DND-41 (cell line): ENCODE measurements at regions not wholly inside any gene's neighbourhood (a gene's known extent, or its start where the extent isn't known, plus 50 kb on each side); places are given as distances from the start of the nearest gene placed in this dataset.

Experiments used
- ATAC-seq: fragments of 200-7000 bp; cut with Tn5 transposase; 3 replicates; pipeline ENCODE4 v1.9.1; 2021; ENCODE audit warnings: low read depth; ENCODE audit not compliant: insufficient read depth
- DNase-seq: peaks from one replicate; pipeline ENCODE4 v3.0.0-alpha.2; 2020
- H2AFZ ChIP-seq: 2 replicates; pipeline ENCODE4 v1.6.0; 2012; ENCODE audit warnings: low read depth, low read length
- H3K27ac ChIP-seq: 2 replicates; pipeline ENCODE4 v1.5.1; 2012; ENCODE audit warnings: low read length, inconsistent platforms
- H3K27me3 ChIP-seq: fragments of 200-600 bp; sonication (generic); 2 replicates; pipeline ENCODE4 v1.6.0; 2012; ENCODE audit warnings: low read length, mild to moderate bottlenecking, inconsistent platforms; ENCODE audit not compliant: insufficient read depth, poor library complexity
- H3K36me3 ChIP-seq: 2 replicates; pipeline ENCODE4 v1.5.1; 2012; ENCODE audit warnings: low read length, inconsistent platforms; ENCODE audit not compliant: insufficient read depth
- H3K4me1 ChIP-seq: 2 replicates; pipeline ENCODE4 v1.5.1; 2012; ENCODE audit warnings: mild to moderate bottlenecking, low read length; ENCODE audit not compliant: insufficient read depth
- H3K4me2 ChIP-seq: 2 replicates; pipeline ENCODE4 v1.6.0; 2012; ENCODE audit warnings: mild to moderate bottlenecking, moderate library complexity, low read length, inconsistent platforms; ENCODE audit not compliant: insufficient read depth
- H3K4me3 ChIP-seq, 2 experiments: fragments of 200-600 bp in 1 of 2; shearing (Covaris generic) in 1 of 2; 2 replicates each; pipeline ENCODE4 v1.5.1; 2012 to 2016; ENCODE audit warnings: inconsistent platforms in 2 of 2, low read length in 2 of 2, mild to moderate bottlenecking in 2 of 2, low read depth in 1 of 2, moderate library complexity in 1 of 2
- H3K79me2 ChIP-seq: 2 replicates; pipeline ENCODE4 v1.6.0; 2012; ENCODE audit warnings: low read length, inconsistent platforms; ENCODE audit not compliant: insufficient read depth
- H3K9ac ChIP-seq: 2 replicates; pipeline ENCODE4 v1.6.0; 2012; ENCODE audit warnings: low read depth, mild to moderate bottlenecking, inconsistent platforms, low read length, moderate library complexity
- H3K9me3 ChIP-seq: 2 replicates; pipeline ENCODE4 v1.5.1; 2012; ENCODE audit warnings: low read length, moderate library complexity, mild to moderate bottlenecking, inconsistent platforms; ENCODE audit not compliant: insufficient read depth, severe bottlenecking
- H4K20me1 ChIP-seq: 2 replicates; pipeline ENCODE4 v1.6.0; 2012; ENCODE audit warnings: low read length; ENCODE audit not compliant: insufficient read depth
- CTCF ChIP-seq: IDR thresholded peaks from 2 replicates; pipeline ENCODE4 v1.5.1; 2012; ENCODE audit warnings: borderline replicate concordance, low read length, moderate library complexity, mild to moderate bottlenecking; ENCODE audit not compliant: poor library complexity, severe bottlenecking; ENCODE audit errors: extremely low read depth
- EZH2 ChIP-seq: IDR thresholded peaks from 3 replicates; pipeline ENCODE4 v1.6.1; 2012; ENCODE audit warnings: borderline replicate concordance, low read depth, mild to moderate bottlenecking, moderate library complexity, low read length, inconsistent platforms; ENCODE audit not compliant: severe bottlenecking

- H3K27ac ChIP-seq: no peak overlapping the region
- DNase-seq (no peak), ATAC-seq (no peak)
- no peak for TF ChIP-seq CTCF
- TF ChIP-seq EZH2: no peak
- H3K4me2 ChIP-seq: no peak overlapping the region
- H3K36me3 ChIP-seq: no peaks in the 10 kb centered on the region
- no peaks in the 10 kb centered on the region for H3K4me1 ChIP-seq
- H3K9me3 ChIP-seq: no peaks in the 10 kb centered on the region
- no peak overlapping the region for H2AFZ ChIP-seq
- no peak overlapping the region for H3K4me3 ChIP-seq
- H4K20me1 ChIP-seq: no peaks in the 10 kb centered on the region
- H3K79me2 ChIP-seq: no peaks in the 10 kb centered on the region
- H3K27me3 ChIP-seq: peaks cover 12% of the 10 kb centered on the region
- H3K9ac ChIP-seq: no peak overlapping the region
Measured at GRCh38 chr17:45697076-45697475, 87.0 kb upstream of the CRHR1 start.

- no peak overlapping the region for H3K27ac ChIP-seq
- no peak overlapping the region for H3K4me3 ChIP-seq
- H3K27me3 ChIP-seq: peaks cover 8% of the 10 kb centered on the region
- no peak overlapping the region for H3K4me2 ChIP-seq
- H3K9me3 ChIP-seq: no peaks in the 10 kb centered on the region
- H3K9ac ChIP-seq: no peak overlapping the region
- H3K36me3 ChIP-seq: no peaks in the 10 kb centered on the region
- 0 out of 2 replicates have a peak, but pooled peaks cover 3% of the 10 kb centered on the region for H4K20me1 ChIP-seq
- DNase-seq: no peak
- TF ChIP-seq EZH2 (no peak), CTCF (no peak)
- no peaks in the 10 kb centered on the region for H3K4me1 ChIP-seq
- no peak for ATAC-seq
- H3K79me2 ChIP-seq: no peaks in the 10 kb centered on the region
- H2AFZ ChIP-seq: no peak overlapping the region
Measured at GRCh38 chr17:45700171-45701090, 83.7 kb upstream of the CRHR1 start.

GRCh38 chr17:45702666-45703266, 81.4 kb upstream of the CRHR1 start:
- Histone ChIP-seq H2AFZ (no peak overlapping the region), H3K4me2 (no peak overlapping the region), H3K27ac (no peak overlapping the region), H3K36me3 (no peaks in the 10 kb centered on the region), H3K79me2 (no peaks in the 10 kb centered on the region), H3K9ac (no peak overlapping the region), H4K20me1 (0 out of 2 replicates have a peak, but pooled peaks cover 3% of the 10 kb centered on the region), H3K9me3 (no peaks in the 10 kb centered on the region), H3K4me1 (no peaks in the 10 kb centered on the region), H3K27me3 (peaks cover 8% of the 10 kb centered on the region), H3K4me3 (no peak overlapping the region)
- no peak for DNase-seq
- no peak for ATAC-seq
- TF ChIP-seq EZH2: no peak

GRCh38 chr17:45703348-45703747, 80.8 kb upstream of the CRHR1 start:
- Histone ChIP-seq H3K27me3 (peaks cover 13% of the 10 kb centered on the region), H3K4me2 (no peak overlapping the region), H3K4me1 (no peaks in the 10 kb centered on the region), H3K79me2 (no peaks in the 10 kb centered on the region), H4K20me1 (0 out of 2 replicates have a peak, but pooled peaks cover 3% of the 10 kb centered on the region), H3K9me3 (no peaks in the 10 kb centered on the region), H2AFZ (no peak overlapping the region), H3K9ac (no peak overlapping the region), H3K27ac (no peak overlapping the region), H3K4me3 (no peak overlapping the region), H3K36me3 (no peaks in the 10 kb centered on the region)
- no peak for DNase-seq
- TF ChIP-seq EZH2: no peak
- TF ChIP-seq CTCF: no peak
- ATAC-seq: no peak
